Activated CD8-positive, alpha-beta memory T cell treated with anti-CD3 and anti-CD28 coated beads for 4 hours (primary cell): ENCODE measurements at regions not wholly inside any gene's neighbourhood (a gene's known extent, or its start where the extent isn't known, plus 50 kb on each side); places are given as distances from the start of the nearest gene placed in this dataset.

ENCODE experiments used
- DNase-seq, 2 donors: peaks; one replicate each; pipeline ENCODE4 v3.0.0-alpha.2; 2020; ENCODE audit warnings: low read depth in 2 of 2

- DNase-seq, result no peak
These were observed 94.5 kb downstream of the RDH14 start for GRCh38 chr2:18465979-18466378.

- DNase-seq, result no peak
These were observed 95.5 kb downstream of the RDH14 start for GRCh38 chr2:18464913-18465312.

DNA sequence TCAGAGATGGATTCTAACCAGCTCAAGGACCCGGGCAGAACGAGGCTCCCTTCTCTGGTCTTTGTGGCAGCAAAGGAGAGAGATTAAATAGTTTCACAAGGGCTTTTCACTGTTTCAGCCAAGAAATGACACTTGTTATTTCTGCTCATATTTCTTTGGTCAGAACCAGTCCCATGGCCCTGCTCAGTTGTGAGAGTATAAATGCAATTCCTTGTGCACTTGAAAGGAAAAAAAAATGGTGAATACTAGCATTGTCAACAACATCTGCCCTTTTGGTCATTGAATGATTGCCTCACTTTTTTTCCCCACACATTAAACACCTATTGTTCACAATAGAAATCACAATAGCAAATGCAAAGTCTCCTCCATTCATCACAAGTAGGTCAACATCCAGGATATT is 104.4 kb downstream of the RDH14 start:
- DNase-seq, result no peak

GRCh38 chr2:18455236-18455862 is 105.1 kb downstream of the RDH14 start:
- no peak for DNase-seq

GRCh38 chr2:18454692-18455235 is 105.7 kb downstream of the RDH14 start:
- DNase-seq, result no peak

DNA sequence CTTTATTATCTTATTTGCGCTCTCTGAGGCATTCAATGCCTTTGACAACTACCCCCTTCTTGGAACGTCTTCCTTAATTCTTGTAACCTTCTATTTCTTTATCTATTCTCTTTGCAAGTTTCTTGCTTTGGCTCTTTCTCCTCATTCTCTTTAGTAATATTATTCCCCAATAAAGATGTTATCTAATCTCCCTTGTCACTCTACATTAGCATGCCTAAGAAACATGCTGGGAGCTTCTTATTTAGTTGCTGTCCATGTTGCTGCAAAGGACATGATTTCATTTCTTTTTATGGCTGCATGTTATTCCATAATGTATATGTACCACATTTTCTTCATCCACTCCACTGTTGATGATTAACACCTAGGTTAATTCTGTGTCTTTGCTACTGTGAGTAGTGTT is 113.7 kb downstream of the RDH14 start:
- no peak for DNase-seq

GRCh38 chr2:18445433-18446320 is 114.8 kb downstream of the RDH14 start:
- DNase-seq, result no peak

DNA sequence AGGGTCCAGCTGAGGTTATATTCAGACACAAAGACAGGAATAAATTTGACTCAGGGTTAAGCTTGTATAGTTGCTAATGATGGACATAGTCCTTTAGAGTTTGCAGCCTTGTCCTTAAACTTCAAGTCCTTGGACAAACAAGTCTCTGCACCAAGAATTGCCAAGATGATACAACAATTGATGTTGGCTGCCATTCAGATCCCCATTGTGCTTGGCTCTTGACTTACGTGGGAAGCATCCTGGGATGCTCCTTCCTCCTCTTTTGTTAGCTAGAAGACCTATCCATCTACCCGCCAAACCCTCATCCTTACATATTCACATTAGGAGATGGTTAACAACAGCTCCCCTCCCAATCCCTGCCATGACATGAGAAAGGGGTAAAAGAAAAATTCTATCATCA is 115.6 kb downstream of the RDH14 start:
- no peak for DNase-seq

- DNase-seq, result no peak
These were observed 118.9 kb downstream of the RDH14 start for GRCh38 chr2:18441583-18441982.

GRCh38 chr2:18440777-18441176 is 119.7 kb downstream of the RDH14 start:
- DNase-seq, result no peak

- DNase-seq, result no peak
These were observed 120.3 kb downstream of the RDH14 start for GRCh38 chr2:18440141-18440661.

GRCh38 chr2:18439716-18440115 is 120.7 kb downstream of the RDH14 start:
- DNase-seq, result no peak

- DNase-seq, result no peak
These were observed 122.5 kb downstream of the RDH14 start for GRCh38 chr2:18437909-18438308.

DNA sequence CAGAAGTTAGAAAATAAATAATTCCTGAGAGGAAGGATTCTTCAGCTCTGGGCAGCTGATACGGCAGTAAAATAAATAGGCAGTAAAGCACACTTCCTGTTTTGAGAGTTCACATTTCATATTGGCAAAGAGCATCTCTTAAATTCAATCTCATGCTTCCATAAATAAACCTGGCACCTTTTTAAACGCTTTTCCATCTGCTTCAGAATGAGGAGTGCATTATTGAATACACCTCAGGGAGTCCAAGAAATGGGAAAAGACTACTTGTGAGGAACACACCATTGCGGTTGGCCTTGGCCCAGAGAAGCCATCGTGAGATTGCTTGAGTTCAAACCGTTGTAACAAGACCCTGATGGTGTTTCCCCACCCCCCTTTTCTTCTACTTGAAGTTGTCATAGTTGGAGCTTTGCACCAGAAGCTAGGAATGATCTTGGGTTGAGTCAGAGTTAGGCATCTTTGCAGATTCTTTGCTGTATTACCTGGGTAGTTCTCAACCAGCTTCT is 123.9 kb downstream of the RDH14 start:
- DNase-seq, result no peak

DNA sequence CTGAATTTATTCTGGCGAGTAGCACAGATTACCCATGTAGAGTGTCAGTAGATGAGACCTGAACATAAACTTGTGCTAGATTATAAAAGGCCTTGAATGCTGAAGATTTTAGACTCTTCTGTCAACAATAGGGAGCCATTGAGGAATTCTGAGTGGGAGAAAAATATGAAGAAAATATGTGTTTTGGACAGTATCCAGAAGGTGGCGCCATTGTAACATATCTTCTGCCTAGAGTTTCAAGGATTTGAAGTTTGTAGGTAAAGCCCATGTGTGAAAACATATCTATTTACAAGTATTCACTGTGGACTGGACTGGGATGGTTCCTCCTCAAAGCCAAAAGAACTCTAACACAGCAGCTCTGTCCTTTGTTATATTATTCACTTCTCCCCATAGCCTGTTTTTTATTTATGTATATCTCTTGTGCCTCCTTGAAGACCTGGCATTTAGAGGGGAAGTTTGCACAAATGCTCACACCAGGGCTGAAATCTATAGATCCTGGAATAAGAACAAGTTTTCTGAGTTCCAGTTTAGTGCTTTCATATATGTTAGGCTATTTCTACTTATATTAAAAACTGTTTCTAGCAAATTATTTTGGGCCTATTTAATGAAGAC is 124.9 kb downstream of the RDH14 start:
- no peak for DNase-seq

DNA sequence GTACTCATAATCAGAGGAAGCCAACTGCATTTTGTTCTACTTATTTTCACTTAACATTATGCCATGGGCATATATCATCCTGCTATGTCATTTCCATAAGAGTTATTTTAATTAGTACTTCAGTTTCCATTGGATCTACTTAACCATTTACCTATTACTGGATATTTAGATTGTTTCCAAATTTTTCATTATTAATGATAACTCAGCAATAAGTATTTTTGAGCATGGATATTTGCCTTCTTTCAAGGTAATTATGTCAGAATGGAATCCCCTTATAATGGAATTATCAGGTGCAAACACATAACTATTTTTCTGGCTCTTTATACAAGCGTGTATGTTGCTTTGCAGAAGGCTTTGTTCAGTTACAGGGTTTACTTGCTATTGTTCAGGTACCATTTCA is 126.6 kb downstream of the RDH14 start:
- no peak for DNase-seq

DNA sequence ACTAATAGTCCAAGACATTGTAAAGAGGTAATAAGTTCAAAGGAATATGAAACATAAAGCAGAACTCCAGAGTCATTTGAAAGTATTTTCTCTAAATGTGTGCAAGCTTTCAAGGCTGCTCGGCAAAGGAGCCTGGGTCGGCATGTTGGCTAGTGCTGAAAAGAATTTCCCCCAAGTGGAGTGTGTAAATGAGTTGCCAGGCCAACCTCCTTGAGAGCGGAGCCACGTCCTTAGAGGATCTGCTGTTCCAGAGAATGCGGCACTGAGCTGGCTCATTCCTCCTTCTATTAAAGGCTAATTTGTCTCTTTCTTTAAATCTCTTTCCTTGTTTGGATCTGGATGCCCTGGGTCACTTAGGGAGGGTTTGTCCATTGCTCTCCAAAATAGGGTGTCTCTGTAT is 127.5 kb downstream of the RDH14 start:
- no peak for DNase-seq

- no peak for DNase-seq
These were observed 129.3 kb downstream of the RDH14 start for GRCh38 chr2:18430996-18431748.

DNA sequence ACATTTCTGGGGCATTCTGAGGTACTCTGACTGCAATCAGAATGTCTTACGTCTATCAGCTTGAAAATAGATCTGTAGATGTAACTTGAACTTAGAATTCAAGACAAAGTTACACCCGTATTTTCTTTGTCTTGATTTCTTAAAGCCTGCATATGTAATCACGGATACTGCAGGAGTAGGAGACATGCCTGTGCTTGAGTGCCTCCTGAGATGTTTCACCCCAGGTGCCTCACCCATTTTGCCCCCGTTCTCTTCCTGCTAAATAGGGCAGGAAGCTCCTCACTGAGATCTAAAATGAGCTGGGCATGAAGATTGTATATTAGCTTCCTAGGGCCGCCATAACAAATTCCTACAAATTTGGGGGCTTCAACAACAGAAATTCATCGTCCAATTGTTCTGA is 131.9 kb downstream of the RDH14 start:
- DNase-seq, result no peak

- no peak for DNase-seq
These were observed 132.7 kb downstream of the RDH14 start for GRCh38 chr2:18427762-18428161.

DNA sequence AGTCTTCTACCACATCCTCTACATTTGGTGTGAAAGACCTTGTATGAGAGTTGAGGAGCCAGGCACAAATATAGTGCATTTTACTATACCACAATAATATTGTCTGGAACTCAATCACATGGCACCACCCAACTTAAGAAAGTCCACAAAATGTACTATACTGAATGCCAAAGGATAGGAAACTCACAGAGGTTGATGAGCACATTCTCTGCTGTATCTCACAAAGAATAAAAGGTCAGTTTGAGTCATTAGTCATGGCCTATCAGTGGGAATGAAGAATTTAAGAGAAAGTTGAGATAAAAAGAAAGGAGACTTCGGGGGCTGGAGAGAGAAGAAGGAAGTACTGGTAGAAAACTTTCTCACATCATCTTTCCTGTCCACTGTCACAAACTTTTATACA is 134.3 kb downstream of the RDH14 start:
- no peak for DNase-seq
